ENCODE measurements at regions not wholly inside any gene's neighbourhood (a gene's known extent, or its start where the extent isn't known, plus 50 kb on each side); places are given as distances from the start of the nearest gene placed in this dataset.

GRCh38 chr11:43574949-43575912 is 105.3 kb upstream of the HSD17B12 start:
- DNase-seq (ENCODE audit: low read depth in 2 of 3, low spot score in 2 of 3) = no peak

- DNase-seq (ENCODE audit: low read depth in 2 of 3, low spot score in 2 of 3) = no peak
Measured at GRCh38 chr11:43575913-43576310, 104.6 kb upstream of the HSD17B12 start.

GRCh38 chr11:43576320-43576802 is 104.2 kb upstream of the HSD17B12 start:
- no peak for DNase-seq (ENCODE audit: low read depth in 2 of 3, low spot score in 2 of 3)

- no peak for DNase-seq (ENCODE audit: low read depth in 2 of 3, low spot score in 2 of 3)
Measured at GRCh38 chr11:43576803-43577521, 103.6 kb upstream of the HSD17B12 start.

GRCh38 chr11:43577566-43578264 is 102.8 kb upstream of the HSD17B12 start:
- no peak for DNase-seq (ENCODE audit: low read depth in 2 of 3, low spot score in 2 of 3)

GRCh38 chr11:43578346-43579170 is 102.0 kb upstream of the HSD17B12 start:
- DNase-seq (ENCODE audit: low read depth in 2 of 3, low spot score in 2 of 3) = no peak

GRCh38 chr11:43579171-43579918 is 101.2 kb upstream of the HSD17B12 start:
- DNase-seq (ENCODE audit: low read depth in 2 of 3, low spot score in 2 of 3) = peak in 2 of 3 experiments; percentile 24 to 39

- DNase-seq (ENCODE audit: low read depth in 2 of 3, low spot score in 2 of 3) = no peak
Measured at GRCh38 chr11:43579919-43580276, 100.6 kb upstream of the HSD17B12 start.

- no peak for DNase-seq (ENCODE audit: low read depth in 2 of 3, low spot score in 2 of 3)
Measured at GRCh38 chr11:43580735-43581369, 99.7 kb upstream of the HSD17B12 start.

GRCh38 chr11:43581370-43582023 is 99.0 kb upstream of the HSD17B12 start:
- DNase-seq (ENCODE audit: low read depth in 2 of 3, low spot score in 2 of 3) = no peak

GRCh38 chr11:43582024-43582862 is 98.3 kb upstream of the HSD17B12 start:
- no peak for DNase-seq (ENCODE audit: low read depth in 2 of 3, low spot score in 2 of 3)

GRCh38 chr11:43582863-43583462 is 97.6 kb upstream of the HSD17B12 start:
- no peak for DNase-seq (ENCODE audit: low read depth in 2 of 3, low spot score in 2 of 3)

GRCh38 chr11:43583548-43583947 is 97.0 kb upstream of the HSD17B12 start:
- no peak for DNase-seq (ENCODE audit: low read depth in 2 of 3, low spot score in 2 of 3)

GRCh38 chr11:43585877-43586608 is 94.5 kb upstream of the HSD17B12 start:
- no peak for DNase-seq (ENCODE audit: low read depth in 2 of 3, low spot score in 2 of 3)

- no peak for DNase-seq (ENCODE audit: low read depth in 2 of 3, low spot score in 2 of 3)
Measured at GRCh38 chr11:43589601-43590250, 90.8 kb upstream of the HSD17B12 start.

GRCh38 chr11:43601511-43601910 is 79.0 kb upstream of the HSD17B12 start:
- no peak for DNase-seq (ENCODE audit: low read depth in 2 of 3, low spot score in 2 of 3)

Measured in activated CD8-positive, alpha-beta memory T cell treated with anti-CD3 and anti-CD28 coated beads for 48 hours (primary cell).